Activated B cell treated with CpG ODN at 0.5 μM for 24 hours (primary cell): ENCODE measurements at regions not wholly inside any gene's neighbourhood (a gene's known extent, or its start where the extent isn't known, plus 50 kb on each side); places are given as distances from the start of the nearest gene placed in this dataset.

Source experiments
- ATAC-seq: fragments of 200-7000 bp; cut with Tn5 transposase; one replicate; pipeline ENCODE4 v1.10.0; 2021; ENCODE audit warnings: low read depth, mild to moderate bottlenecking, moderate library complexity
- CTCF ChIA-PET: fragments of 350-600 bp; sonication (Branson Sonifier 250); formaldehyde crosslinking; loops from one replicate; lab custom pipeline; 2021; ENCODE audit warnings: antibody characterized with exemption; lab: Charles Lee
- POLR2A ChIA-PET: fragments of 350-600 bp; sonication (Branson Sonifier 250); formaldehyde crosslinking; loops from one replicate; lab custom pipeline; 2021; ENCODE audit warnings: antibody characterized with exemption; lab: Charles Lee
- DNase-seq: peaks from one replicate; pipeline ENCODE4 v3.0.0; 2022
- H3K27ac Mint-ChIP-seq: one replicate; pipeline ENCODE4 v1.8.0; 2020; ENCODE audit warnings: mixed read lengths
- H3K27me3 Mint-ChIP-seq: one replicate; pipeline ENCODE4 v1.8.0; 2021; ENCODE audit warnings: mixed read lengths
- H3K36me3 Mint-ChIP-seq: one replicate; pipeline ENCODE4 v1.8.0; 2021; ENCODE audit warnings: low read depth, mixed read lengths
- H3K4me1 Mint-ChIP-seq: one replicate; pipeline ENCODE4 v1.8.0; 2021; ENCODE audit warnings: mixed read lengths
- H3K4me3 Mint-ChIP-seq: one replicate; pipeline ENCODE4 v1.8.0; 2020; ENCODE audit warnings: mild to moderate bottlenecking, mixed read lengths
- H3K9me3 Mint-ChIP-seq: one replicate; pipeline ENCODE4 v1.8.0; 2020; ENCODE audit warnings: mixed read lengths
- CTCF ChIP-seq: fragments of 200-600 bp; IDR thresholded peaks from one replicate; pipeline ENCODE4 v1.8.0; 2022; ENCODE audit warnings: antibody characterized with exemption, mild to moderate bottlenecking
- intact Hi-C: fragments of 100-400 bp; cut with micrococcal nuclease; formaldehyde crosslinking; loops from one replicate; pipeline ENCODE4 v1.15.1; 2024

GRCh38 chr4:66404141-66404540 lies 733.9 kb upstream of the EPHA5 start:
- TF ChIP-seq CTCF, result no peak
- Mint-ChIP-seq H3K36me3 (no peaks in the 10 kb centered on the region), H3K27me3 (no peaks in the 10 kb centered on the region), H3K4me3 (no peak overlapping the region), H3K4me1 (no peaks in the 10 kb centered on the region), H3K9me3 (peaks cover 6% of the 10 kb centered on the region), H3K27ac (no peak overlapping the region)
- ChIA-PET POLR2A (no interaction called here), CTCF (no interaction called here)
- intact Hi-C loops, result no loop called here
- DNase-seq (no peak), ATAC-seq (no peak)

GRCh38 chr4:66376921-66377320 lies 706.6 kb upstream of the EPHA5 start:
- Mint-ChIP-seq H3K4me3 (no peak overlapping the region), H3K9me3 (peaks cover 7% of the 10 kb centered on the region), H3K27me3 (no peaks in the 10 kb centered on the region), H3K4me1 (no peaks in the 10 kb centered on the region), H3K27ac (no peak overlapping the region), H3K36me3 (no peaks in the 10 kb centered on the region)
- intact Hi-C loops, result no loop called here
- POLR2A ChIA-PET, result no interaction called here
- no peak for TF ChIP-seq CTCF
- no peak for DNase-seq
- CTCF ChIA-PET, result no interaction called here
- ATAC-seq, result no peak

- no peaks in the 10 kb centered on the region for H3K4me1 Mint-ChIP-seq
- no peak for ATAC-seq
- intact Hi-C loops, result no loop called here
- TF ChIP-seq CTCF, result no peak
- no peak overlapping the region for H3K4me3 Mint-ChIP-seq
- no peak for DNase-seq
- no peaks in the 10 kb centered on the region for H3K36me3 Mint-ChIP-seq
- H3K27me3 Mint-ChIP-seq, result no peaks in the 10 kb centered on the region
- peaks cover 7% of the 10 kb centered on the region for H3K9me3 Mint-ChIP-seq
- H3K27ac Mint-ChIP-seq, result no peak overlapping the region
- CTCF ChIA-PET, result no interaction called here
- POLR2A ChIA-PET, result no interaction called here
Observed at GRCh38 chr4:66376396-66376795, 706.1 kb upstream of the EPHA5 start.

- Mint-ChIP-seq H3K4me1 (no peaks in the 10 kb centered on the region), H3K36me3 (no peaks in the 10 kb centered on the region), H3K27ac (no peak overlapping the region), H3K27me3 (no peaks in the 10 kb centered on the region), H3K9me3 (peaks cover 3% of the 10 kb centered on the region), H3K4me3 (no peak overlapping the region)
- DNase-seq, result no peak
- ATAC-seq, result no peak
- CTCF ChIA-PET, result no interaction called here
- TF ChIP-seq CTCF, result no peak
- intact Hi-C loops, result no loop called here
- POLR2A ChIA-PET, result no interaction called here
Observed at GRCh38 chr4:66373268-66373667, 703.0 kb upstream of the EPHA5 start.

GRCh38 chr4:66372706-66373105 lies 702.4 kb upstream of the EPHA5 start:
- intact Hi-C loops, result no loop called here
- no peak for ATAC-seq
- Mint-ChIP-seq H3K9me3 (peaks cover 3% of the 10 kb centered on the region), H3K36me3 (no peaks in the 10 kb centered on the region), H3K27ac (no peak overlapping the region), H3K27me3 (no peaks in the 10 kb centered on the region), H3K4me1 (no peaks in the 10 kb centered on the region), H3K4me3 (no peak overlapping the region)
- no peak for TF ChIP-seq CTCF
- CTCF ChIA-PET, result no interaction called here
- no peak for DNase-seq
- POLR2A ChIA-PET, result no interaction called here
